HFFc6 (cell line): ENCODE measurements at regions not wholly inside any gene's neighbourhood (a gene's known extent, or its start where the extent isn't known, plus 50 kb on each side); places are given as distances from the start of the nearest gene placed in this dataset.

Experiments used
- DNase-seq: peaks from one replicate; pipeline ENCODE4 v3.0.0-alpha.2; 2018
- H3K27ac Mint-ChIP-seq: 2 replicates; pipeline ENCODE4 v1.8.0; 2020; ENCODE audit warnings: mild to moderate bottlenecking, mixed read lengths
- H3K27me3 Mint-ChIP-seq: 2 replicates; pipeline ENCODE4 v1.8.0; 2021; ENCODE audit warnings: mild to moderate bottlenecking, moderate library complexity, mixed read lengths; ENCODE audit not compliant: insufficient read depth
- H3K36me3 Mint-ChIP-seq: 2 replicates; pipeline ENCODE4 v1.8.0; 2021; ENCODE audit warnings: low read depth, mixed read lengths
- H3K4me1 Mint-ChIP-seq: 2 replicates; pipeline ENCODE4 v1.8.0; 2020; ENCODE audit warnings: low read depth, mixed read lengths
- H3K4me3 Mint-ChIP-seq: 2 replicates; pipeline ENCODE4 v1.8.0; 2020; ENCODE audit warnings: mild to moderate bottlenecking, moderate library complexity, mixed read lengths
- H3K9me3 Mint-ChIP-seq: 2 replicates; pipeline ENCODE4 v1.8.0; 2020; ENCODE audit warnings: mild to moderate bottlenecking, mixed read lengths
- CTCF ChIP-seq: fragments of 200-600 bp; sonication (generic); IDR thresholded peaks from 2 replicates; pipeline ENCODE4 v1.5.0; 2021; ENCODE audit warnings: antibody characterized with exemption, mild to moderate bottlenecking

- DNase-seq, result no peak
- Mint-ChIP-seq H3K9me3 (no peaks in the 10 kb centered on the region), H3K4me3 (no peak overlapping the region), H3K36me3 (no peaks in the 10 kb centered on the region), H3K27me3 (no peaks in the 10 kb centered on the region), H3K27ac (no peak overlapping the region), H3K4me1 (no peaks in the 10 kb centered on the region)
- TF ChIP-seq CTCF, result no peak
Observed at GRCh38 chrX:98480606-98481005, 1596.9 kb downstream of the RPA4 start.

GRCh38 chrX:98481636-98482035, 1597.9 kb downstream of the RPA4 start:
- no peak for TF ChIP-seq CTCF
- Mint-ChIP-seq H3K4me3 (no peak overlapping the region), H3K27me3 (no peaks in the 10 kb centered on the region), H3K36me3 (no peaks in the 10 kb centered on the region), H3K4me1 (no peaks in the 10 kb centered on the region), H3K9me3 (no peaks in the 10 kb centered on the region), H3K27ac (no peak overlapping the region)
- DNase-seq, result no peak

- Mint-ChIP-seq H3K27me3 (peaks cover 4% of the 10 kb centered on the region; the same call in 1 of the 2 replicates), H3K27ac (no peak overlapping the region), H3K4me1 (peaks cover 10% of the 10 kb centered on the region; the same call in 1 of the 2 replicates), H3K36me3 (no peaks in the 10 kb centered on the region), H3K4me3 (no peak overlapping the region), H3K9me3 (no peaks in the 10 kb centered on the region)
- no peak for TF ChIP-seq CTCF
- DNase-seq, result no peak
Observed at GRCh38 chrX:98490670-98491069, 1607.0 kb downstream of the RPA4 start.

GRCh38 chrX:98501426-98501825, 1617.7 kb downstream of the RPA4 start:
- H3K4me1 Mint-ChIP-seq, result peaks cover 16% of the 10 kb centered on the region; the same call in 1 of the 2 replicates
- H3K27ac Mint-ChIP-seq, result no peak overlapping the region
- TF ChIP-seq CTCF, result no peak

GRCh38 chrX:98506907-98507306, 1623.2 kb downstream of the RPA4 start:
- Mint-ChIP-seq H3K9me3 (no peaks in the 10 kb centered on the region), H3K36me3 (no peaks in the 10 kb centered on the region), H3K27ac (no peak overlapping the region), H3K27me3 (no peaks in the 10 kb centered on the region), H3K4me3 (no peak overlapping the region), H3K4me1 (peaks cover 21% of the 10 kb centered on the region; the same call in 1 of the 2 replicates)
- no peak for TF ChIP-seq CTCF
- no peak for DNase-seq

More at GRCh38 chrX:98501426-98501825, 1617.7 kb downstream of the RPA4 start:
- DNase-seq, result no peak
- H3K4me3 Mint-ChIP-seq, result no peak overlapping the region
- H3K36me3 Mint-ChIP-seq, result no peaks in the 10 kb centered on the region
- H3K27me3 Mint-ChIP-seq, result no peaks in the 10 kb centered on the region
- H3K9me3 Mint-ChIP-seq, result no peaks in the 10 kb centered on the region

GRCh38 chrX:98514032-98514431, 1630.3 kb downstream of the RPA4 start:
- no peak for TF ChIP-seq CTCF
- peaks cover 6% of the 10 kb centered on the region; the same call in 1 of the 2 replicates for H3K4me1 Mint-ChIP-seq
- no peaks in the 10 kb centered on the region for H3K27me3 Mint-ChIP-seq
- H3K9me3 Mint-ChIP-seq, result no peaks in the 10 kb centered on the region
- no peaks in the 10 kb centered on the region for H3K36me3 Mint-ChIP-seq
- no peak overlapping the region for H3K4me3 Mint-ChIP-seq
- no peak overlapping the region for H3K27ac Mint-ChIP-seq
- no peak for DNase-seq
